GM12892 (cell line): ENCODE measurements at regions not wholly inside any gene's neighbourhood (a gene's known extent, or its start where the extent isn't known, plus 50 kb on each side); places are given as distances from the start of the nearest gene placed in this dataset.

Source experiments
- POLR2A ChIP-seq: IDR thresholded peaks from 2 replicates; pipeline ENCODE4 v1.6.1; 2011; ENCODE audit warnings: low read depth, low read length, control low read depth
- POLR2AphosphoS5 ChIP-seq: IDR thresholded peaks from 2 replicates; pipeline ENCODE4 v1.6.1; 2011; ENCODE audit warnings: low read depth, low read length, control low read depth
- TAF1 ChIP-seq: IDR thresholded peaks from 2 replicates; pipeline ENCODE4 v1.6.1; 2011; ENCODE audit warnings: low read depth, mild to moderate bottlenecking, control low read depth, low read length, borderline replicate concordance

DNA sequence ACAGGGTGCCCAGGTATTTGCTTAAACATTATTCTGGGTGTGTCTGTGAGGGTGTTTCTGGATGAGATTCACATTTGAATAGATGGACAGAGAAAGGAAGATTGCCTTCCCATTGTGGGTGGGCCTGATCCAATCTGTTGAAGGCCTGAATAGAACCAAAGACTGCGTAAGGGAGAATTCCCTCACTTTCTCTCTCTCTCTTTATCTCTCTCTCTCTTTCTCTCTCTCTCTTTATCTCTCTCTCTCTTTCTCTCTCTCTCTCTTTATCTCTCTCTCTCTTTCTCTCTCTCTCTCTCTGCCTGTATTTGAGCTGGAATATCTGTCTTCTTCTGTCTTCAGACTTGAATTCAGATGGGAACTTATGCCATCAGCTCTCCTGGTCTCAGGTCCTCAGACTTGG, 148.4 kb downstream of the FAM124B start:
- TF ChIP-seq POLR2A (no peak), TAF1 (no peak), POLR2AphosphoS5 (no peak)
